HG02981 (cell line): ENCODE measurements at regions not wholly inside any gene's neighbourhood (a gene's known extent, or its start where the extent isn't known, plus 50 kb on each side); places are given as distances from the start of the nearest gene placed in this dataset.
"Not testable (repeated sequence)": the region's sequence is repeated elsewhere in the genome, so short reads cannot be mapped to it uniquely, and the experiment has no call there.

Experiments used
- ATAC-seq: cut with Tn5 transposase; IDR thresholded peaks from one replicate; pipeline ENCODE4 v1.9.1; 2021; ENCODE audit warnings: mild to moderate bottlenecking, moderate library complexity; ENCODE audit not compliant: unreplicated experiment

- no peak for ATAC-seq
These were observed 57.6 kb downstream of the CCDC59 start for GRCh38 chr12:82300611-82301010.

- no peak for ATAC-seq
These were observed 58.7 kb downstream of the CCDC59 start for GRCh38 chr12:82299319-82300025.

- ATAC-seq, result no peak
These were observed 67.8 kb downstream of the CCDC59 start for GRCh38 chr12:82290415-82290814.

- ATAC-seq, result not testable (repeated sequence)
These were observed 76.9 kb downstream of the CCDC59 start for GRCh38 chr12:82281335-82281734.

- ATAC-seq, result no peak
These were observed 78.6 kb downstream of the CCDC59 start for GRCh38 chr12:82279536-82280058.

GRCh38 chr12:82277582-82277981 lies 80.6 kb downstream of the CCDC59 start:
- ATAC-seq, result no peak

GRCh38 chr12:82242729-82243128 lies 115.5 kb downstream of the CCDC59 start:
- no peak for ATAC-seq

GRCh38 chr12:82225871-82226270 lies 132.3 kb downstream of the CCDC59 start:
- ATAC-seq, result no peak

- no peak for ATAC-seq
These were observed 134.8 kb downstream of the CCDC59 start for GRCh38 chr12:82223426-82223825.

- no peak for ATAC-seq
These were observed 141.7 kb downstream of the CCDC59 start for GRCh38 chr12:82216475-82216874.

GRCh38 chr12:82213761-82214160 lies 144.4 kb downstream of the CCDC59 start:
- no peak for ATAC-seq

GRCh38 chr12:82210882-82211281 lies 147.3 kb downstream of the CCDC59 start:
- no peak for ATAC-seq

GRCh38 chr12:82209533-82209932 lies 148.7 kb downstream of the CCDC59 start:
- no peak for ATAC-seq

- ATAC-seq, result no peak
These were observed 150.6 kb downstream of the CCDC59 start for GRCh38 chr12:82207556-82207955.

GRCh38 chr12:82203086-82203485 lies 155.1 kb downstream of the CCDC59 start:
- ATAC-seq, result no peak

GRCh38 chr12:82187595-82187994 lies 170.6 kb downstream of the CCDC59 start:
- no peak for ATAC-seq

- no peak for ATAC-seq
These were observed 171.2 kb downstream of the CCDC59 start for GRCh38 chr12:82187011-82187410.

GRCh38 chr12:82186282-82186681 lies 171.9 kb downstream of the CCDC59 start:
- ATAC-seq, result no peak

GRCh38 chr12:82184844-82185243 lies 173.3 kb downstream of the CCDC59 start:
- no peak for ATAC-seq

- no peak for ATAC-seq
These were observed 175.5 kb downstream of the CCDC59 start for GRCh38 chr12:82182601-82183190.

- no peak for ATAC-seq
These were observed 181.3 kb downstream of the CCDC59 start for GRCh38 chr12:82176761-82177490.

GRCh38 chr12:82176026-82176425 lies 182.2 kb downstream of the CCDC59 start:
- ATAC-seq, result no peak
